ENCODE measurements at regions not wholly inside any gene's neighbourhood (a gene's known extent, or its start where the extent isn't known, plus 50 kb on each side); places are given as distances from the start of the nearest gene placed in this dataset.

- Histone ChIP-seq H3K4me3 (ENCODE audit: low read depth in 1 of 3, low read length in 3 of 3) (no peak overlapping the region), H3K9me3 (ENCODE audit: control insufficient read depth in 4 of 4, low read length in 3 of 4) (no peaks in the 10 kb centered on the region), H3K9ac (ENCODE audit: low read depth in 1 of 2, low read length in 2 of 2) (no peak overlapping the region), H3K27ac (ENCODE audit: low read depth in 1 of 2, low read length in 2 of 2) (no peak overlapping the region), H3K4me1 (ENCODE audit: control insufficient read depth in 4 of 4, insufficient read depth in 4 of 4, low read length in 3 of 4) (no peaks in the 10 kb centered on the region), H3K36me3 (ENCODE audit: control insufficient read depth in 4 of 4, insufficient read depth in 3 of 4, low read depth in 1 of 4, low read length in 3 of 4) (no peaks in the 10 kb centered on the region), H3K27me3 (ENCODE audit: control insufficient read depth in 4 of 4, insufficient read depth in 4 of 4, low read length in 3 of 4) (peaks cover 0 to 7% (median 0%) of the 10 kb centered on the region in 4 donors)
- WGBS = 77% methylated on average over 2 of the region's 2 CpGs
- TF ChIP-seq JUND (IDR thresholded peaks at IDR 0.05) (no peak), YY1 (IDR thresholded peaks at IDR 0.05) (no peak), EGR1 (IDR thresholded peaks at IDR 0.05; ENCODE audit: low read depth in 2 of 2) (no peak), GABPA (IDR thresholded peaks at IDR 0.05 in 1 of 2, conservative IDR thresholded peaks at IDR 0.05 in 1 of 2) (no peak), HNF4G (IDR thresholded peaks at IDR 0.05) (no peak), TAF1 (conservative IDR thresholded peaks at IDR 0.05) (no peak), ZBTB33 (IDR thresholded peaks at IDR 0.05) (no peak), MAX (IDR thresholded peaks at IDR 0.05) (no peak), REST (IDR thresholded peaks at IDR 0.05) (no peak), NR2F2 (IDR thresholded peaks at IDR 0.05) (no peak), FOXA1 (IDR thresholded peaks at IDR 0.05) (no peak)
- no peak for DNase-seq (ENCODE audit: low spot score)
Observed at GRCh38 chr9:115300874-115301273, 182.9 kb upstream of the TNC start.

GRCh38 chr9:115301581-115301980 lies 183.6 kb upstream of the TNC start:
- TF ChIP-seq ZBTB33 (IDR thresholded peaks at IDR 0.05) = no peak
- no peak for TF ChIP-seq ATF3 (IDR thresholded peaks at IDR 0.05)
- TF ChIP-seq RXRA (IDR thresholded peaks at IDR 0.05) = no peak
- no peak for TF ChIP-seq RAD21 (IDR thresholded peaks at IDR 0.05)
- TF ChIP-seq EGR1 (IDR thresholded peaks at IDR 0.05; ENCODE audit: low read depth in 2 of 2) = no peak
- no peak for TF ChIP-seq GABPA (IDR thresholded peaks at IDR 0.05 in 1 of 2, conservative IDR thresholded peaks at IDR 0.05 in 1 of 2)
- TF ChIP-seq NR2F2 (IDR thresholded peaks at IDR 0.05) = no peak
- no peak for TF ChIP-seq REST (IDR thresholded peaks at IDR 0.05)
- TF ChIP-seq MAX (IDR thresholded peaks at IDR 0.05) = no peak
- TF ChIP-seq HNF4G (IDR thresholded peaks at IDR 0.05) = no peak
- no peak for TF ChIP-seq CTCF (IDR thresholded peaks at IDR 0.05; ENCODE audit: low read depth, low read length, missing input control)
- no peak for TF ChIP-seq SP1 (IDR thresholded peaks at IDR 0.05)
- no peak for TF ChIP-seq JUND (IDR thresholded peaks at IDR 0.05)
- no peak for TF ChIP-seq HNF4A (conservative IDR thresholded peaks at IDR 0.05)
- TF ChIP-seq FOXA1 (IDR thresholded peaks at IDR 0.05) = no peak
- TF ChIP-seq FOXA2 (IDR thresholded peaks at IDR 0.05) = no peak
- no peak for TF ChIP-seq TAF1 (conservative IDR thresholded peaks at IDR 0.05)
- no peak for TF ChIP-seq YY1 (IDR thresholded peaks at IDR 0.05)
- Histone ChIP-seq H3K9me3 (ENCODE audit: control insufficient read depth in 4 of 4, low read length in 3 of 4) (no peaks in the 10 kb centered on the region), H3K27me3 (ENCODE audit: control insufficient read depth in 4 of 4, insufficient read depth in 4 of 4, low read length in 3 of 4) (peaks cover 0 to 5% (median 0%) of the 10 kb centered on the region in 4 donors), H3K27ac (ENCODE audit: low read depth in 1 of 2, low read length in 2 of 2) (no peak overlapping the region), H3K4me1 (ENCODE audit: control insufficient read depth in 4 of 4, insufficient read depth in 4 of 4, low read length in 3 of 4) (no peaks in the 10 kb centered on the region), H3K4me3 (ENCODE audit: low read depth in 1 of 3, low read length in 3 of 3) (no peak overlapping the region), H3K9ac (ENCODE audit: low read depth in 1 of 2, low read length in 2 of 2) (no peak overlapping the region), H3K36me3 (ENCODE audit: control insufficient read depth in 4 of 4, insufficient read depth in 3 of 4, low read depth in 1 of 4, low read length in 3 of 4) (no peaks in the 10 kb centered on the region)
- no peak for DNase-seq (ENCODE audit: low spot score)
- 76% methylated on average over 5 of the region's 5 CpGs for WGBS

All from liver (tissue), 8 donors.